ENCODE measurements at regions not wholly inside any gene's neighbourhood (a gene's known extent, or its start where the extent isn't known, plus 50 kb on each side); places are given as distances from the start of the nearest gene placed in this dataset.

- Mint-ChIP-seq H3K27me3 (ENCODE audit: low read depth) (peaks cover 10% of the 10 kb centered on the region), H3K4me3 (no peak overlapping the region), H3K36me3 (ENCODE audit: insufficient read depth in 2 of 2) (no peaks in the 10 kb centered on the region), H3K27ac (no peak overlapping the region), H3K9me3 (no peaks in the 10 kb centered on the region), H3K4me1 (ENCODE audit: low read depth) (no peaks in the 10 kb centered on the region)
- ATAC-seq (replicated peaks in 1 of 2) (no peak), DNase-seq (no peak)
Observed at GRCh38 chr16:66197668-66198278, 168.7 kb upstream of the CDH5 start.

- no peaks in the 10 kb centered on the region for H3K4me1 Mint-ChIP-seq (ENCODE audit: low read depth)
- H3K27ac Mint-ChIP-seq, result no peak overlapping the region
- no peaks in the 10 kb centered on the region for H3K9me3 Mint-ChIP-seq
- no peak overlapping the region for H3K4me3 Mint-ChIP-seq
- H3K27me3 Mint-ChIP-seq (ENCODE audit: low read depth), result peaks cover 10% of the 10 kb centered on the region
- H3K36me3 Mint-ChIP-seq (ENCODE audit: insufficient read depth in 2 of 2), result no peaks in the 10 kb centered on the region
- no peak for DNase-seq
- ATAC-seq (replicated peaks in 1 of 2), result no peak
Observed at GRCh38 chr16:66196770-66197169, 169.7 kb upstream of the CDH5 start.

- ATAC-seq (replicated peaks in 1 of 2) (no peak), DNase-seq (no peak)
- Mint-ChIP-seq H3K4me1 (ENCODE audit: low read depth) (no peaks in the 10 kb centered on the region), H3K36me3 (ENCODE audit: insufficient read depth in 2 of 2) (no peaks in the 10 kb centered on the region), H3K4me3 (no peak overlapping the region), H3K27me3 (ENCODE audit: low read depth) (peaks cover 10% of the 10 kb centered on the region), H3K27ac (no peak overlapping the region), H3K9me3 (no peaks in the 10 kb centered on the region)
Observed at GRCh38 chr16:66194866-66195265, 171.6 kb upstream of the CDH5 start.

- Mint-ChIP-seq H3K27me3 (ENCODE audit: low read depth) (peaks cover 10% of the 10 kb centered on the region), H3K4me3 (no peak overlapping the region), H3K27ac (no peak overlapping the region), H3K9me3 (no peaks in the 10 kb centered on the region), H3K36me3 (ENCODE audit: insufficient read depth in 2 of 2) (no peaks in the 10 kb centered on the region), H3K4me1 (ENCODE audit: low read depth) (no peaks in the 10 kb centered on the region)
- no peak for ATAC-seq (replicated peaks in 1 of 2)
- no peak for DNase-seq
Observed at GRCh38 chr16:66193543-66194229, 172.8 kb upstream of the CDH5 start.

GRCh38 chr16:66190411-66190810, 176.1 kb upstream of the CDH5 start:
- H3K4me3 Mint-ChIP-seq, result no peak overlapping the region
- no peak for ATAC-seq (replicated peaks in 1 of 2)
- H3K27ac Mint-ChIP-seq, result no peak overlapping the region
- H3K27me3 Mint-ChIP-seq (ENCODE audit: low read depth), result peaks cover 10% of the 10 kb centered on the region
- no peaks in the 10 kb centered on the region for H3K36me3 Mint-ChIP-seq (ENCODE audit: insufficient read depth in 2 of 2)
- DNase-seq, result no peak
- no peaks in the 10 kb centered on the region for H3K4me1 Mint-ChIP-seq (ENCODE audit: low read depth)
- H3K9me3 Mint-ChIP-seq, result no peaks in the 10 kb centered on the region

GRCh38 chr16:66189951-66190350, 176.5 kb upstream of the CDH5 start:
- Mint-ChIP-seq H3K9me3 (no peaks in the 10 kb centered on the region), H3K4me3 (no peak overlapping the region), H3K27me3 (ENCODE audit: low read depth) (peaks cover 10% of the 10 kb centered on the region), H3K36me3 (ENCODE audit: insufficient read depth in 2 of 2) (no peaks in the 10 kb centered on the region), H3K4me1 (ENCODE audit: low read depth) (no peaks in the 10 kb centered on the region), H3K27ac (no peak overlapping the region)
- ATAC-seq (replicated peaks in 1 of 2), result no peak
- no peak for DNase-seq

- Mint-ChIP-seq H3K27me3 (ENCODE audit: low read depth) (peaks cover 2% of the 10 kb centered on the region), H3K27ac (no peak overlapping the region), H3K9me3 (no peaks in the 10 kb centered on the region), H3K4me3 (no peak overlapping the region), H3K4me1 (ENCODE audit: low read depth) (no peaks in the 10 kb centered on the region), H3K36me3 (ENCODE audit: insufficient read depth in 2 of 2) (no peaks in the 10 kb centered on the region)
- DNase-seq, result no peak
- ATAC-seq (replicated peaks in 1 of 2), result no peak
Observed at GRCh38 chr16:66188917-66189725, 177.4 kb upstream of the CDH5 start.

GRCh38 chr16:66186251-66186785, 180.2 kb upstream of the CDH5 start:
- no peaks in the 10 kb centered on the region for H3K9me3 Mint-ChIP-seq
- H3K4me1 Mint-ChIP-seq (ENCODE audit: low read depth), result no peaks in the 10 kb centered on the region
- ATAC-seq (replicated peaks in 1 of 2), result no peak
- peaks cover 11% of the 10 kb centered on the region for H3K27me3 Mint-ChIP-seq (ENCODE audit: low read depth)
- H3K36me3 Mint-ChIP-seq (ENCODE audit: insufficient read depth in 2 of 2), result no peaks in the 10 kb centered on the region
- DNase-seq, result no peak
- H3K4me3 Mint-ChIP-seq, result no peak overlapping the region
- H3K27ac Mint-ChIP-seq, result no peak overlapping the region

- peaks cover 2 to 3% of the 10 kb centered on the region in 2 donors for H3K36me3 Mint-ChIP-seq (ENCODE audit: insufficient read depth in 2 of 2)
- peaks cover 0 to 1% of the 10 kb centered on the region in 2 donors for H3K9me3 Mint-ChIP-seq
- H3K27ac Mint-ChIP-seq, result no peak overlapping the region
- no peaks in the 10 kb centered on the region for H3K4me1 Mint-ChIP-seq (ENCODE audit: low read depth)
- ATAC-seq (replicated peaks in 1 of 2) (no peak), DNase-seq (no peak)
- H3K4me3 Mint-ChIP-seq, result no peak overlapping the region
- H3K27me3 Mint-ChIP-seq (ENCODE audit: low read depth), result peaks cover 11% of the 10 kb centered on the region
Observed at GRCh38 chr16:66182592-66182991, 183.9 kb upstream of the CDH5 start.

GRCh38 chr16:66176731-66177130, 189.8 kb upstream of the CDH5 start:
- ATAC-seq (replicated peaks in 1 of 2) (no peak), DNase-seq (no peak)
- Mint-ChIP-seq H3K9me3 (peaks cover 0 to 1% of the 10 kb centered on the region in 2 donors), H3K27ac (no peak overlapping the region), H3K27me3 (ENCODE audit: low read depth) (peaks cover 4% of the 10 kb centered on the region), H3K4me1 (ENCODE audit: low read depth) (no peaks in the 10 kb centered on the region), H3K36me3 (ENCODE audit: insufficient read depth in 2 of 2) (peaks cover 2 to 3% of the 10 kb centered on the region in 2 donors), H3K4me3 (no peak overlapping the region)

- no peak for DNase-seq
- no peaks in the 10 kb centered on the region for H3K27me3 Mint-ChIP-seq (ENCODE audit: low read depth)
- ATAC-seq (replicated peaks in 1 of 2), result no peak
- H3K27ac Mint-ChIP-seq, result no peak overlapping the region
- no peaks in the 10 kb centered on the region for H3K4me1 Mint-ChIP-seq (ENCODE audit: low read depth)
- no peak overlapping the region for H3K4me3 Mint-ChIP-seq
- H3K36me3 Mint-ChIP-seq (ENCODE audit: insufficient read depth in 2 of 2), result peaks cover 2 to 3% of the 10 kb centered on the region in 2 donors
- H3K9me3 Mint-ChIP-seq, result peaks cover 0 to 1% of the 10 kb centered on the region in 2 donors
Observed at GRCh38 chr16:66176111-66176510, 190.4 kb upstream of the CDH5 start.

GRCh38 chr16:66175636-66176035, 190.9 kb upstream of the CDH5 start:
- DNase-seq (no peak), ATAC-seq (replicated peaks in 1 of 2) (no peak)
- no peak overlapping the region for H3K27ac Mint-ChIP-seq
- H3K4me1 Mint-ChIP-seq (ENCODE audit: low read depth), result no peaks in the 10 kb centered on the region
- no peaks in the 10 kb centered on the region for H3K27me3 Mint-ChIP-seq (ENCODE audit: low read depth)
- H3K36me3 Mint-ChIP-seq (ENCODE audit: insufficient read depth in 2 of 2), result peaks cover 2 to 3% of the 10 kb centered on the region in 2 donors
- peaks cover 0 to 1% of the 10 kb centered on the region in 2 donors for H3K9me3 Mint-ChIP-seq
- no peak overlapping the region for H3K4me3 Mint-ChIP-seq

GRCh38 chr16:66175058-66175457, 191.4 kb upstream of the CDH5 start:
- DNase-seq (no peak), ATAC-seq (replicated peaks in 1 of 2) (no peak)
- Mint-ChIP-seq H3K4me1 (ENCODE audit: low read depth) (no peaks in the 10 kb centered on the region), H3K9me3 (peaks cover 0 to 1% of the 10 kb centered on the region in 2 donors), H3K36me3 (ENCODE audit: insufficient read depth in 2 of 2) (peaks cover under 1% of the 10 kb centered on the region in 2 donors), H3K4me3 (no peak overlapping the region), H3K27ac (no peak overlapping the region), H3K27me3 (ENCODE audit: low read depth) (no peaks in the 10 kb centered on the region)
